Stimulated activated CD8-positive, alpha-beta memory T cell treated with anti-CD3 and anti-CD28 coated beads, Interleukin-7, amount 100 ng/mL, for 24 hours (primary cell): ENCODE measurements at regions not wholly inside any gene's neighbourhood (a gene's known extent, or its start where the extent isn't known, plus 50 kb on each side); places are given as distances from the start of the nearest gene placed in this dataset.

Experiments used
- DNase-seq: peaks from one replicate; pipeline ENCODE4 v3.0.0-alpha.2; 2020; ENCODE audit warnings: low read depth

DNA sequence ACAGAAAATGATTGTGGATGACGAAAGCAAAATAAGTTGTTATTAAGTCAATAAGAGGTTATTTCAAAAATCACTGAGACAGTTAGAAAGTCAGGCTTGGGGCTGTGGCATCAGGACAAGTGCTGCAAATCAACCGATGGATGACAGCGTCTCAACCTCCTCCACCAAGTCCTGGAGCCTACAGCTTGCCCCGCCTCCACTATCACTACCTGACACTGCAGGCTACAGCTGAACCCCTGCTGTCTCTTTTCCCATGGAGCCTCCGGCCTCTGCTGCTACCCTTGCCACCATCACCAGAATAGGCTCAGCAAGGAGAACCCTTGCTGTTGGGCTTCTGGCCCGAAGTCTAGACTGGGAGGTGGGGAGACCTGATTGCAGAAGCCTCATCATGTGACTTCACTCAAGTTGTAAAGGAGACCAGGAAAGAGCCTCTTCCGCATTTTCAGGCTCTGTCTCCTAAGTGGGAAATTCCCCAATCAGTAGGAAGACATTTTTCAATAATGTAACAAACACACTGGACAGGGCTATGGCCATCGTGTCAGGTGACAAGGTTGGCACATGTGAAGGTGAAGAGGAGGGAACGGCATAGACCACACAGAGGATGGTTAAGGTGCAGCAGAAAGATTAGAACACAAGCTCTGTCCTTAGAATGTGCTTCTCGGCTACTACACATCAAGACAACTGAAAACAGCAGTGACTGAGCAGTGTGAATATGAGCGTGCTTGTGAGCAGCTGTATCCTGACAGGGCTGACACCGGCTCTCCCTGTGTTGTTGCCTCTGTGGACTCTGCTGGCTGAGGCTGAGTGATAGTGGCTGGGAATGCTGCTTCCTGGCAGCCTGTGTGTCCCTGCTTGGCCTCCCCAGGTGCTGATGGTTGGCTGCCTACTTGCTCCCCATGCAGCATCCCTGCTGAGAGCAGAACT lies 660.7 kb downstream of the PTPRU start:
- DNase-seq = no peak

DNA sequence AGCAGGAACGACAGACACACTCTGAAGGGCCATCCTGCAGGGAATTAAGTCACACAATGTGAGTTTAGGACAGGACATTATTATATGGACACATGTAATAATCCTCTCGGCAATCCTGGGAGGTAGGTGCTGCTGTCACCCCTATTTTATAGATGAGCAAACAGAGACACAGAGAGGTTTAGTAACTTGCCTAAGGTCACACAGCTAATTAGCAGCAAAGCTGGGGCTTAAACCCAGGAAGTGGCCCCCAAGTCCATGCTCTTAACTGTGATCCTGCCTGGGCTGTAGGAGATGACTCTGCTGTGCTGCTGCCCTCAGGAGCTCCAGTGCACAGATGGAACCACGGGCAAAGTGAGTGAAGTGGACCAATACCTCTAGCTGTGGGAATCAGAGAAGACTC lies 660.0 kb downstream of the PTPRU start:
- no peak for DNase-seq

DNA sequence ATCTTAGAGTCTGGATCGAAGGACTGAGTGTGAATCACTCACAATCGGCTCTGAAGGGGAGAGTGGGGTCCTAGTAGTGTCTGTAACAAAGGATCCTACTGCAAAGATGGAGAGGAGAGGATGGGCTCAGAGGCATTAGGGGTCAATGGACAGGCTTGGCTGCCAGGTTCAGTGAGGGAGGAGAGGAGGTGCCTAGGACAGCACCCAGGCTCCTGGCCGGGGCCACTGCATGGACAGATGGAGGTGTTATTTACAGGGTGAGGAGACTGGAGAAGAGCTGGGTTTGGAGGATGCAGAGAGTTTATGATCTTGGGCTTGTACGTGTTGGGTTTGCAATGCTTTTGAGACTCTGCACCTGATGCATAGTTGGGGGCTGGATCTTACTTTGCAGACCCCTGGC lies 658.9 kb downstream of the PTPRU start:
- DNase-seq = no peak

DNA sequence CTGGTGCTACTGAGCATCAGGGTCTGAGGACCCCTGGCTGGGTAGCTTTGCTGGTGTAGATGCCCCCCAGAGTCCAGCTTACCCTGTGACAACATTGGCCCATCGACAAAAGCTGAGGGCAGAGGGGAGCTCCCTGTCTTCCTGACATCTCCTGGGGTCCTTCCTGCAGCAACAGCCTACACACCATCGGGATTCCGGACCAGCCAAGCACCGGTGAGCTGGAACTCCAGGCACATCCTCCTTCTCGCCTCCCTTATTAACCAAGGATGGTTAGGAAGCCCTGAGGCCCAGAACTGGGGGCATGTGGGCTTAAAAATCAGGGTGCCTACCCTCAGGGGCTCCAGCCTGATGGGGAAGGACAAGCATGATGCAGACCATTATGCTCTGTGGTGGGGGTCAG lies 658.0 kb downstream of the PTPRU start:
- DNase-seq = no peak

DNA sequence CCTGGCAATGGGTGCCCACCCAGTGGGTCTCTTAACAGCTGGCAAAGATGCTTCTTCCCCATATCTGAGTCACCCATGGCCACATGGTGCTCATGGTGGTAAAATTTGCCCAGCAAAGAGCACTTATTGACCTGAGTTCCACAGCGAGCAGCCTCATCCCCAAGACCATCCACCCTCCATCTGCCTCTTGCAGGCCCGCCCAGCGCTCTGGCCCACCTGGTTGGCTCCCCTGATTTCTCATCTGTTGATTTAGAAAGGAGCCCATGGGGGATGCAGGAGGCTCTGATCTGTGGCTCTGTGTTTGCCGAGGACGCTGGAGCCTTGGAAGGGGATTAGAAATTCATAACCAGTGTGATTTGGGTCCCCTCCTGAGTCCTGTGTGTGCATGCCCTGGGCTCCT lies 657.5 kb downstream of the PTPRU start:
- no peak for DNase-seq

DNA sequence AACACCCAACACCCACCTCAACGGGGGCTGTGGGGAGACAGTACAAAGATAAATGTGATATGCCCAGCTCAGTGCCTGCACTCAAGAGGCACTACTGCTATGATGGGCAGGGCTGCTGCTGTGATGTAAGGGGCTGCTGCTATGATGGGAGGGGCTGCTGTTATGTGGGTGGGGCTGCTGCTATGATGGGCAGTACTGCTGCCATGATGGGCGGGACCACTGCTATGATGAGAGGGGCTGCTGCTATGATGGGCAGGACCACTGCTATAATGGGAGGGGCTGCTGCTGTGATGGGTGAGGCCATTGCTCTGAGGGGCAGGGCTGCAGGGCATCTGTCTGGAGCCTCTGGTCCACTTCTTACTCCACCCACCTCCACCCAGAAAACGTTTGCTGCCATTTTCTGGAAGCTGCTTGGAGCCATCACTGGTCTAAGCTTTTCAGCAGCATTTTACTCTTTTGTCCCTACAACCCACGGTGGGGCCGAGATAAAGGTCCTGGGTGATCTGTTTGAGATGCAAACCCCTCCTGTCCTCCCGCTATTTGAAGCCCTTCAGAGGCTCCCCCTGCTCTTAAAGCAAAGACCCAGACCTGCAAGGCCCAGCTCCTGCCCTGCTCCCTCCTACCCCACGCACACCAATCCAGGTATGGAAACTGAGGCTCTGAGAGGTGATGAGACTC lies 656.9 kb downstream of the PTPRU start:
- no peak for DNase-seq

DNA sequence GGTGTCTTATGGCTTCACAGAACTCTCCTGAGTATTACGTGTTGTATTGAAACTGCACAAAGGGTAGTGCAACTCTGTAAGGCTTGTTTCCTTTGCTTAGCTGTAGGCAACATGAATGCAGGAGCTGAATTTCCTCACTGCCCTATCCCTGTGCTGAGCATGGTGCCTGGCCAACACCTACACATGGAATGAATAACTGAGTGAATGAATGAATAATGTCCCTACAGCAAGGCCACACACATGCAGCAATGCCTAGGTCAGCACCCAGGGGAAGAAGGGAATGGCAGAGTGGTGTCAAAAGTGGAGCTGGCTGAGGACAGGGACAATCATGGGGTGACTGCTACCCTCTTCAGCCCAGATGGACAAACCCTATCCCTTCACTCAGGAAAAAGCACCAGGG lies 655.9 kb downstream of the PTPRU start:
- no peak for DNase-seq

DNA sequence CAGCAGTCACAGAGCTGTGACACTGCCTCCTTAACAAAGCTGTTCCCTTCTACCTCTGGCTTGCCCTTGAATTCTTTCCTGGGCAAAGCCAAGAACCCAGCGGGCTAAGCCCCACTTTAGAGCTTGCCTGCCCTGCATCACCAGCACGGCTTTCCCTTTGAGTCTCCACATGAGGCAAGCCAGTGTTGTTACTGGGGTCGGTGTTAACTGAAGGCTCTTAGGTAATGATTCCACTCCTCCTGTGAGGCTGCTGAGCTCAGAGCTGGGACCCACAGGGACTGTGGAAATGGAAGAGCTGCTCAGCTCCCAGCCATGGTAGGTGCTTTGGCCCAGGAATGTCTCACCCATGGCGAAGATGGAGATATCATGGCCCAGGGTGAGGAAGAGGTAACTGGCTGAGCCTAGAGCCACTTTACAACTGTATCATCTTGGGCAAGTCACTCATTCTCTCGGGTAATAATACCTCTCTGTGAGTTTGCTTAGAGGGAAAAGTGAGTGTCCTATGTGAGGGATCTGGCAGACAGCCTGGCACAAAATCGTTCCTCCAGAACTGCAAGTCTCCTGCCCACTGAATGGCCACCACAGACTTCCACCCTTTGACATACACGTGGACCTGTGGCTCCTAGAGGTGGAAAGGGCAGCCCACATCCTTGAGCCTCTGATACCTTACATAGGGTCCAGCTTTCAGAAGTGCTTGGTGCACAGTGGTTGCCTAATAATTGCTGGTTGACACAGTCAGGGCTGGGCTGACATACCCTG lies 654.1 kb downstream of the PTPRU start:
- no peak for DNase-seq

DNA sequence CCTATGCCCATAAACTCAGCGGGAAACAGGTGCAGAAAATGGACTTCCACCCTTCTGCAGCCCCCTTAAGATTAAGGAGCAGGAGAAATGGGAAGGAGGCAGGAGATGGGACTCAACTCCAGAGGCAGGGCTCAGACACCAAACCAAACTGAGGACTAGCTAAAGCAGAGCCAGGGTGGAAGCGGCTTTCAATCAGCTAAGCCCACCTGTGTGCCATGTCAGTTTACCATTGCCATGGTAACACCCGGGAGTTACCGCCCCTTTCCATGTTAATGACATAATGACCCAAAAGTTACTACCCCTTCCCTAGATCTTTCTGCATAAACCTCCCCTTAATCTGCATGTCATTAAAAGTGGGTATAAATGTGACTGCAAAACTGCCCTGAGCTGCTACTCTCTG lies 653.5 kb downstream of the PTPRU start:
- no peak for DNase-seq

DNA sequence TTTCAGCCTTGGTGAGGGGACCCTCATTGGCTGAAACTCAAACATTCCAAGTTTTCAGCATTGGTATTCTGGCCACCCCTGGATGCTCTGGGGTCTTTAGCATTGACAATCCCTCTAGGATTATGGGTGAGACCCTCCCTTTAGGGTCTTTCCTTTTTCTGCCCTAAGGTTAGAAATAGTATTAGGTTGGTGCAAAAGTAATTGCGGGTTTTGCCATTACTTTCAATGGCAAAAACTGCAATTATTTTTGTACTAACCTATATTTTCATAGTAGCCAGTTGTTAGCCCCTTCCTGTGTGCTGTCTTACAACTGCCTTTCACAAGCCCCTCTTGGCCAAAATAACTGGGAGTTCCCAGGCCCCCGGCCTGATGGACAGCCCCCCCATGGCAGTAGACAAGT lies 648.4 kb downstream of the PTPRU start:
- no peak for DNase-seq

DNA sequence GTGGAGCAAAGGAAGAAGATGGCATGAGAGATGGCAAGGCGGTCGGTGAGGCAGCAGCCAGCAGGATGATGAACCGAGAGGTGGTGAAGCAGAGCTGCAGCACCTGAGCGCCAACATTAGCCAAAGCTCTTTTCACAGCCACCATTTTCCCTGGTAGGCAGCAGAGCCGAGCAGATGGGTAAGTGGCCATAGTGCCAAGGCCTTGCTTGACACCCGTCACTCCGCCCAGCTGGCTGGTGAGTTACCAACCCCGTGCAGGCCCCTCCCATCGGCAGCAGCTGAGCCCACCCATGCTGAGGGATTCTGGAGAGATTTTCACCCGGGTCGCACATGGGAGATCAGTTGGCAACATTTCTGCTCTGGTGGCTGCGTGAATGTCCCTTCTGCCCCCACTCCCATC lies 647.7 kb downstream of the PTPRU start:
- DNase-seq = no peak

DNA sequence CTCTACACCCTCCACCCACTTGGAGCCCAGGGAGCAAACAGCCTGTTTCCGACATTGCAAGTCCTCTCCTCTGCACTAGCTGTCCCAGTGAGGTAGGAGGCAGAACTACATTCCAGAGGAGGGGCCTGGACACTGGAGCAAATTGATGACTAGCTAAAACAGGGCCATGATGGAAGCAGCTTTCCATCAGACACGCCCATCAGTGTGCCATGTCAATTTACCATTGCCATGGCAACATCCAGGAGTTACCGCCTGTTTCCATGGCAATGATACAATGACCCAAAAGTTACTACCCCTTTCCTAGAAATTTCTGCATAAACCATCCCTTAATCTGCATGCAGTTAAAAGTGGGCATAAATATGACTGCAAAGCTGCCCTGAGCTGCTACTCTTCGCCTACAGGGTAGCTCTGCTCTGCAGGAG lies 647.1 kb downstream of the PTPRU start:
- DNase-seq = no peak

DNA sequence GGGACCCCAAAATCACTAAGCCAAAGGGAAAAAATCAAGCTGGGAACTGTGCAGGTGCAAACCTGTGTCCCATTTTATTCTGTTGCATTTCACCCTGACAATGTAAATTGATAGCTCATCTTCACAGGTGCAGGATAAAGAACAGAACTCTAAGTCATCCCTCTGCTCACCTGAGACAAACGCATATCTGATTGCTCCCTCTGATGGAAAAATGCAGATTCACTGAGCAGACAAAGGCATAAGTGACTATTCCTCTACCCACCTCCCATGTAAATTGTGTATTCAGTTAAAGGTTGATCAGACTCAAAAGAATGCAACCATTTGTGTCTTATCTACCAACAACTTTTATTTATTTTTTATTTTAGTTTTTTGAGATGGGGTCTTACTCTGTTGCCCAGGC lies 644.2 kb downstream of the PTPRU start:
- DNase-seq = no peak

DNA sequence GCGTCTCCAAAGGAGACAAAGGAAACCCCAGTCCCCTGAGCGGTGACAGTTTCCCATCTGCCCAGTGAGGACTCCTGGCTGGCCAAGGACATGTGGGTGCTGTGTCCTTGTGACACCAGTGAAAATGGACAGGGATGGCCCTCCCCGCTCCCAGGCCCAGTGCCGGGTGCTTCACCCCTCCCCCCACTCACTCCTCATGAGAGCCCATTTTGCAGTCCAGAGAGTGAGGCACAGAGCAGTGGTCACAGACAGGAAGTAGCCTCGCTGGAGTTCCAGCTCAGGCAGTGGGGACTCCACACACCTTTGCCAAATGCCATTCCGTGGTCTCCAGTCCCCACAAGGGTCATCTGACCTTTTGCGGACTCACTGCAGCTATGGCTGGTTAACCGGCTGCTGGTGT lies 642.9 kb downstream of the PTPRU start:
- no peak for DNase-seq

DNA sequence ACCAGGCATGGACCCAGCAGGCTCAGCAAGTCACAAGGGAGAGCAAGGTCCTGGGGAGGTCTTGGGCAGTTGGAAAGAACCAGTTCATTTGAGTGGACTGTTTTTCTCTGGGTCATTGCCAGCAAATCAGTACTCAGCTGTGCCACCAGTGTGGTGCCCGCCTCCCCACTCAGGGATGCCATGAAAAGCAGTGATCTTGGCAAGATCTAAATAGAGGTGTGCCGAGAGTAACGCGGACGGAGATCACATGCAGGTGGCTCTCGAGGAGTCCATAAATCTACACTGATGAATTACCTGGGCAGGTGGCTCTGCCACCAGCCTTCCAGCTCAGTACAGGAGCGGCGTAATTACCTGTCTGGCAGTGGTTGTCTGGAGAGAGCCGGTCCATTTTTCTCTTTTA lies 642.2 kb downstream of the PTPRU start:
- DNase-seq = no peak

DNA sequence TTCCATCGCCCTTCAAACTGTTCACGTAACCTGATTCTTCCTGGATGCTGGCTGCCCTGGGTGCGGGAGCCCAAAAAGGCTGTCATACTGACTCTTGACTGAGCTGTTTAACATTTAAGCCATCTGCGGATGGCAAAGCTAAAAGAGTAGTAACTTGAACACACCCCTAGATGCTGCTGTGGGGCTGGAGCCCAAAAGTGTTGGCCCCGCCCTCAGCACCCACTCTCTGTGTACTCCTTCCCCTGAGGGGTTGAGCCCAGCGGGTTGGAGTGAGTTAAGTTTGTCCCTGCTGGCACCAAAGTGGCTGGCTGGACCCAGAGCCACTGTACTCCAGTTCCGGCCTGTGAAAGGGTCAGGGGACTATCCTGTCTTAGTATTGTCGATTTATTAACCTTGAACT lies 640.6 kb downstream of the PTPRU start:
- DNase-seq = no peak

DNA sequence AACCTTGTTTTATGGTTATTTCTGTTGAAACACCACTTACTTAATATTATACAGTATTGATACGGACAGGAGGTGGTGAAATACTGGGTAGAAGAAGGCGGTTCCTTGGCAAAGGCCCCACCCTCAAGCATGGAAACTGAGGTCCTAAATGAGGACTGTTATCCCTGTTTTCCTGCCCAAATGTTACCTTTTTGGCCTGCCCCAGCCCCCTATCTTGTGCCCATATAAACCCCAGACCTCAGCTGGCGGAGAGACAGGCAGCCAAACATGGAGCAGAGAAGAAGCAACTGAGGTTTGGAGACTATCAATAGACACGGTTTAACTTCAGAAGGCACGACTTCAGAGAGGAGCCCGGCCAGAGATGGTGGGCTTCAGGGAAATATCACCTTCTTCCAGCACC lies 640.1 kb downstream of the PTPRU start:
- no peak for DNase-seq

DNA sequence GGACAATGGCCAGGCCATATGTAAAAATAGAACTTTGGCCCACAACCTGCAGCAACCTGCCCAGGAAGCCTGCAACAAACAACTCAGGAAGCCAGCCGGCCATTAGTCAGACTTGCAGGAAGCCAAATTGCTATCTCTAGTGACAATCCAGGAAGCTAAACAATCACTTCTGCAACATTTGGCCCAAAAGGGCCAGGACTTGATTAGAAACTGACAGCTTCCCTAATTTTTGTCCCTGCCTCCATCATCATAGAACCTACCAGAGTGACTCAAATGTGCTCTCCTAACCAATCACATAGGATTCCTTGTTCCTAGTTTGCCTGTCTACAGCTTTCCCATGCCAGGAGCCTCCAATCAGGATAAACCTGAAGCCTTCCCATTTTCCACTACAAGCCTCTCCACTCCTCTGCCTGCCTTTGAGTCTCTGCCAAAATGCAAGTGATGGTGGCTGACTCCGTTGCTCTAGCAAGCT lies 639.3 kb downstream of the PTPRU start:
- no peak for DNase-seq

DNA sequence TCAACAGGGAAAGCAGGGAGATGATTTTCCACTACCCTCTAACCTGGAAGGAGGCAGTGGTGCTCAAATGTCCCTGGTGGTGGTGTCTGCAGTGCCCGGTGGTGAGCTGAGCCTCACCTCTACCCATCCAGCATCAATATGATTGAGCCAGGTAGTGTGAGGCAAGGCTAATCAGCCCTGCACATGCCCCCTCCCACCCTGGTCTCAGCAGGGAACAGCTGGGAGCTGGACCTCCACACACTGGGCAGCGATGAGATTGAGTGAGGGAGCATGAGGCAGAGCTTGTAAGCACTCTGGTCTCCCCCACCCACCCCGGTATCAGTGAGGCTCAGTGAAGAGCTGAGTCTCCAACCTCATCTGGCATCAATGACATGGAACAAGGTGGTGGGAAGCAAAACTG lies 634.3 kb downstream of the PTPRU start:
- DNase-seq = no peak

DNA sequence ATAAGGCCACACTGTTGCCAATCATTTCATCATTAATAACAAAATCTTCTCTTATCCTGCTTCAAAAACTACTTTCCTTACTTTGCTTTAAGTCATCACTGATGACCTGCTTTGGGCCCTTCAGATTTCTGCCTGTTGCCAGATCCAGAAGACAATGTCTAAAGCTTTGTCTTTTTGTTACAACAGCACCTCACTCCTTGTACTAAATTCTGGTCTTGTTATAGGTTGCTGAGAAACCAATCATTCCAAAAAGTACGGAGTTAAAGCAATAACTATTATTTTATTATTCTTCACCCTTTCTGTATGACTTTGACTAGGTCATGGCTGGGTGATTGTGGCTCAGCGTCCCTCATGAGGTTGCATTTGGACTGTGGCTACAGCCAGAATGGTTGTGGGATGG lies 633.5 kb downstream of the PTPRU start:
- DNase-seq = no peak

DNA sequence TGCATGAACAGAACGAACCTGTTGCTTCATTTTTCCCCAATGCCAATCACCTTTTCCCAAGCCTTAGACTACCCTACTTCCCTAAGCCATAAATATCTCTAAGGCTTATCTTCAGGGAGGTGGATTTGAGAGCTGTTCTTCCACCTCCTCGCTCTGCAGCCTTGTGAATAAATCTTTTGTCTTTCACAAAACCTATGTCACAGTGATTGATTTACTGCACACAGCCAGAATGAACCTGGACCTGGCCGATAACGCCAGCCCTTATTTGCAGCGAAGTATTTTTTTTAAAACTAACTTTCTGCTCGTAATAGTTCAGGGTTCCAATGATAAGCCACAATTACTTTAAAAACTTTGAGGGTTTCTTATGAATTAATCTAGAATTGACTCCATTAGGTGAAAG lies 632.6 kb downstream of the PTPRU start:
- DNase-seq = no peak

DNA sequence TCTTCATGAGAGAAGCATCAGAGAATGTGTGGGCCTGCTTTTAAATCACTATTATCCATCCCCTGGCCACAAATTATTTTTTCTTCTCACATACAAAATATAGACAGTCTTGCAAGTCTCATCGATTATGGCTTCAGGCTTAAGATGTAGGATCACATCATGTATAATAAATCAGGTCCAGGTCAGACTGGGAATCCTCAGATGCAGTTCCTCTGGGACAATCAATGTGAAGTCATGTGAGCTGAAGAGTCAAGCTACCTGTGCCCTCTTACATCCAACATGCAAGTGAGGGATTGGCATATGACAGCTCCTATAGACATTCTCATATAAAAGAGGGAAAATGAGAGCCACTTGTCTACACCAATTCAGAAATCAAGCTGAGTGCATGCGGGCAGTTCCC lies 631.8 kb downstream of the PTPRU start:
- no peak for DNase-seq

DNA sequence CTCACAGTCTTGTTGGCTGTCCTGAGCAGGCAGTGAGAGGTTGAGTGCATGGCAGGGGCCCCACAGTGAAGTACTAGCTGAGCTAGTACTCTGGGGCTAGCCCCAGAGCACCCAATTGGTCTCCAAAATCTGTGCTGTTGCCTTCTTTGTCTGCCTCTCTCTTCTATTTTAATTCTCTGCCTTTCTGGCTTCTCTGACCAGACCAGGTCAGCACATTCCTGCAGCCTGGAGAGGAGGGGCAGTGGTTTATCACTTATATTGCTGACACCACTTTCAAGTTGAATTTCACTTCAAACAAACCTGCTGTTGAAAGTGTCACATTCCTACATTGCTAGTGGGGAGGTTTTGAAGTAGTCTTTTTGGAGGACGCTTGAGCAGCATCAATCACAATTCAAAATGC lies 628.7 kb downstream of the PTPRU start:
- no peak for DNase-seq
